Heart left ventricle (tissue), 16 donors: ENCODE measurements at regions not wholly inside any gene's neighbourhood (a gene's known extent, or its start where the extent isn't known, plus 50 kb on each side); places are given as distances from the start of the nearest gene placed in this dataset.

ENCODE experiments used
- ATAC-seq, 4 donors: fragments of 200-7000 bp; cut with Tn5 transposase; one replicate each; pipeline ENCODE4 v1.9.1; 2020 to 2022; ENCODE audit warnings: moderate library complexity in 4 of 4, mild to moderate bottlenecking in 3 of 4, moderate number of reproducible peaks in 1 of 4
- DNase-seq, 5 donors: peaks; one replicate each; pipeline ENCODE4 v3.0.0-alpha.2; 2020
- H3K27ac ChIP-seq, 12 donors: fragments of 200-600 bp; sonication (generic) in 4 of 12; one replicate each; pipeline versions ENCODE4 v1.5.0 to v1.8.0; 2016 to 2022; ENCODE audit warnings: mild to moderate bottlenecking in 2 of 12
- H3K27me3 ChIP-seq, 9 donors: fragments of 200-600 bp; sonication (generic) in 2 of 9; one replicate each; pipeline versions ENCODE4 v1.5.1 to v1.8.0; 2016 to 2022; ENCODE audit warnings: mild to moderate bottlenecking in 3 of 9
- H3K36me3 ChIP-seq, 9 donors: fragments of 200-600 bp; sonication (generic) in 2 of 9; one replicate each; pipeline versions ENCODE4 v1.5.0 to v1.8.0; 2018 to 2022; ENCODE audit warnings: mild to moderate bottlenecking in 2 of 9
- H3K4me1 ChIP-seq, 12 donors: fragments of 200-600 bp; sonication (generic) in 4 of 12; one replicate each; pipeline versions ENCODE4 v1.5.0 to v1.8.0; 2016 to 2022; ENCODE audit warnings: mild to moderate bottlenecking in 3 of 12
- H3K4me3 ChIP-seq, 12 donors: fragments of 200-600 bp; sonication (generic) in 4 of 12; one replicate each; pipeline versions ENCODE4 v1.5.0 to v1.8.0; 2017 to 2022; ENCODE audit warnings: mild to moderate bottlenecking in 9 of 12, moderate library complexity in 4 of 12
- H3K9me3 ChIP-seq, 12 donors: fragments of 200-600 bp; sonication (generic) in 4 of 12; one replicate each; pipeline versions ENCODE4 v1.5.0 to v1.8.0; 2016 to 2022; ENCODE audit warnings: mild to moderate bottlenecking in 1 of 12
- CTCF ChIP-seq, 12 donors: fragments of 200-600 bp; sonication (generic) in 4 of 12; IDR thresholded peaks; one replicate each; pipeline versions ENCODE4 v1.5.0 to v1.8.0; 2018 to 2022; ENCODE audit warnings: antibody characterized with exemption in 12 of 12, mild to moderate bottlenecking in 5 of 12
- POLR2A ChIP-seq, 2 donors: fragments of 450-650 bp; IDR thresholded peaks; one replicate each; pipeline ENCODE4 v1.6.1; 2017; ENCODE audit warnings: antibody characterized with exemption in 2 of 2, mild to moderate bottlenecking in 2 of 2, moderate library complexity in 2 of 2
- WGBS, 4 donors: extraction: QIAGEN DNeasy Blood & Tissue Kit in 2 of 4; methylation state at CpG; one replicate each; pipeline versions ENCODE4 v1.1.5 to v1.1.7; 2013 to 2018; 5-methylcytosine and 5-hydroxymethylcytosine counted together
- intact Hi-C, 10 donors: fragments of 100-400 bp; cut with DNase I; formaldehyde crosslinking; loops; one replicate each; pipeline versions ENCODE4 v1.11.1 to v1.14.2; 2022
- donor health status: ischemic (EF 13 %, LVEDD 7.1; RV severe dilation, severe dysfunction).
- donor health status: healthy with polysubstance abuse.
- donor health status: DM: no; HTN: yes; CAD: no.
- donor health status: DM: no; HTN: no; CAD: no.
- donor health status: ischemic (EF 25% LVEDD 6.9; RV normal size, moderate dysfunction).
- donor health status: ischemic (EF 25% LVEDD 5.7; RV mildly dilated, moderate dysfunction).
- donor health status: healthy.
- donor health status: DM: yes; HTN: yes; CAD: no.
- donor health status: ischemic (EF 35%, LVEDD 5.7; RV mildly dilated, moderate dysfunction).
- donor health status: nonischemic (EF 11% LVEDD 7.7; RV severe dilation, severe dysfunction).
- donor health status: DM: yes; HTN: yes; CAD: no.
- donor health status: PGD.
- donor health status: ischemic (EF 29% LVEDD 5.4; RV normal size, mild dysfunction).
- donor health status: nonischemic (EF 23%, LVEDD 6.1; RV moderate dilation, normal function).

- peaks cover 0 to 9% (median 0%) of the 10 kb centered on the region in 9 donors for H3K27me3 ChIP-seq
- peaks cover 0 to 13% (median 2%) of the 10 kb centered on the region in 12 donors for H3K4me1 ChIP-seq
- 60 to 64% (median 61%) methylated on average over 5 of the region's 5 CpGs for WGBS, 4 donors
- TF ChIP-seq CTCF (IDR thresholded peaks at IDR 0.05) (no peak), POLR2A (IDR thresholded peaks at IDR 0.05) (no peak)
- DNase-seq, result no peak
- H3K9me3 ChIP-seq, result no peaks in the 10 kb centered on the region
- ATAC-seq, result no peak
- no peak overlapping the region for H3K4me3 ChIP-seq
- no peak overlapping the region for H3K27ac ChIP-seq
- intact Hi-C loops, result no loop called here
- no peaks in the 10 kb centered on the region for H3K36me3 ChIP-seq
These were observed 181.0 kb downstream of the TFCP2L1 start for GRCh38 chr2:121103960-121104359.

- Histone ChIP-seq H3K4me1 (peaks cover 0 to 7% (median 0%) of the 10 kb centered on the region in 12 donors), H3K36me3 (no peaks in the 10 kb centered on the region), H3K9me3 (no peaks in the 10 kb centered on the region), H3K4me3 (no peak overlapping the region), H3K27ac (no peak overlapping the region), H3K27me3 (peaks cover 0 to 9% (median 0%) of the 10 kb centered on the region in 9 donors)
- DNase-seq (no peak), ATAC-seq (no peak)
- intact Hi-C loops, result no loop called here
- TF ChIP-seq POLR2A (IDR thresholded peaks at IDR 0.05) (no peak), CTCF (IDR thresholded peaks at IDR 0.05) (no peak)
- WGBS, 4 donors, result 48 to 51% (median 50%) methylated on average over 10 of the region's 10 CpGs
These were observed 180.3 kb downstream of the TFCP2L1 start for GRCh38 chr2:121104721-121105141.

GRCh38 chr2:121110924-121111323, 174.1 kb downstream of the TFCP2L1 start:
- H3K27me3 ChIP-seq, result no peaks in the 10 kb centered on the region
- H3K27ac ChIP-seq, result no peak overlapping the region
- no peaks in the 10 kb centered on the region for H3K36me3 ChIP-seq
- H3K9me3 ChIP-seq, result peaks cover 0 to 7% (median 0%) of the 10 kb centered on the region in 12 donors
- intact Hi-C loops, result no loop called here
- H3K4me1 ChIP-seq, result no peaks in the 10 kb centered on the region
- TF ChIP-seq CTCF (IDR thresholded peaks at IDR 0.05) (no peak), POLR2A (IDR thresholded peaks at IDR 0.05) (no peak)
- ATAC-seq, result no peak
- H3K4me3 ChIP-seq, result no peak overlapping the region
- no peak for DNase-seq

- H3K27ac ChIP-seq, result no peak overlapping the region
- no peaks in the 10 kb centered on the region for H3K4me1 ChIP-seq
- no peaks in the 10 kb centered on the region for H3K36me3 ChIP-seq
- DNase-seq, result no peak
- no peaks in the 10 kb centered on the region for H3K9me3 ChIP-seq
- no peak for TF ChIP-seq CTCF (IDR thresholded peaks at IDR 0.05)
- no peak for TF ChIP-seq POLR2A (IDR thresholded peaks at IDR 0.05)
- peaks cover 0 to 13% (median 0%) of the 10 kb centered on the region in 9 donors for H3K27me3 ChIP-seq
- intact Hi-C loops, result no loop called here
- WGBS, 4 donors, result 55 to 82% (median 75%) methylated on average over 2 to 7 of the region's 7 CpGs
- peak in 2 of 4 donors; percentile 18 to 32 for ATAC-seq
- H3K4me3 ChIP-seq, result no peak overlapping the region
These were observed 166.1 kb downstream of the TFCP2L1 start for GRCh38 chr2:121118951-121119350.
